Kidney (tissue), 13 donors: ENCODE measurements at regions not wholly inside any gene's neighbourhood (a gene's known extent, or its start where the extent isn't known, plus 50 kb on each side); places are given as distances from the start of the nearest gene placed in this dataset.

ENCODE experiments used
- DNase-seq, 5 donors: peaks; one replicate each; pipeline ENCODE4 v3.0.0-alpha.2; 2013 to 2020
- FAIRE-seq: peaks from 2 replicates; lab custom pipeline; 2012; peaks lifted over from hg19 to GRCh38; lab: Jason Lieb, UNC
- H3K27ac ChIP-seq, 2 donors: one replicate each; pipeline ENCODE4 v1.7.0; 2013; ENCODE audit warnings: low read depth in 2 of 2, low read length in 2 of 2, inconsistent platforms in 1 of 2
- H3K27me3 ChIP-seq: one replicate; pipeline ENCODE4 v1.7.1; 2013; ENCODE audit warnings: low read length, inconsistent platforms; ENCODE audit not compliant: control insufficient read depth, insufficient read depth
- H3K36me3 ChIP-seq, 3 donors: one replicate each; pipeline versions ENCODE4 v1.7.0 to v1.7.1; 2013; ENCODE audit warnings: low read length in 3 of 3, control low read depth in 1 of 3, inconsistent platforms in 1 of 3; ENCODE audit not compliant: insufficient read depth in 3 of 3, control insufficient read depth in 2 of 3
- H3K4me1 ChIP-seq, 3 donors: one replicate each; pipeline versions ENCODE4 v1.7.0 to v1.7.1; 2013; ENCODE audit warnings: low read length in 3 of 3, inconsistent platforms in 1 of 3, low read depth in 1 of 3; ENCODE audit not compliant: control insufficient read depth in 2 of 3, insufficient read depth in 2 of 3
- H3K4me3 ChIP-seq, 3 donors: one replicate each; pipeline versions ENCODE4 v1.7.0 to v1.8.1; 2013; ENCODE audit warnings: low read length in 3 of 3, control low read depth in 1 of 3, inconsistent platforms in 1 of 3
- H3K9ac ChIP-seq, 3 donors: one replicate each; pipeline versions ENCODE4 v1.7.0 to v1.7.1; 2013; ENCODE audit warnings: low read length in 3 of 3, control low read depth in 1 of 3, inconsistent platforms in 1 of 3
- H3K9me3 ChIP-seq, 3 donors: one replicate each; pipeline versions ENCODE4 v1.7.0 to v1.7.1; 2013; ENCODE audit warnings: low read length in 3 of 3, control low read depth in 1 of 3, inconsistent platforms in 1 of 3; ENCODE audit not compliant: control insufficient read depth in 2 of 3, insufficient read depth in 1 of 3
- intact Hi-C: fragments of 100-400 bp; cut with DNase I; formaldehyde crosslinking; loops from one replicate; pipeline ENCODE4 v1.11.1; 2022
- TF ChIP-seq, protein P1 (sequence below): IDR thresholded peaks from 3 replicates; pipeline ENCODE4 v1.5.1; 2012; ENCODE audit warnings: mild to moderate bottlenecking, moderate library complexity, borderline replicate concordance; ENCODE audit not compliant: insufficient read depth; ENCODE audit errors: extremely low read depth
- donor health status: control.
- donor health status: control.
- donor health status: control.
- donor health status: control.
- donor health status: control.
- donor health status: DM: yes; HTN: yes; CAD: no.
- donor health status: Normal renal cell carcinoma (clear cell type).

DNA sequence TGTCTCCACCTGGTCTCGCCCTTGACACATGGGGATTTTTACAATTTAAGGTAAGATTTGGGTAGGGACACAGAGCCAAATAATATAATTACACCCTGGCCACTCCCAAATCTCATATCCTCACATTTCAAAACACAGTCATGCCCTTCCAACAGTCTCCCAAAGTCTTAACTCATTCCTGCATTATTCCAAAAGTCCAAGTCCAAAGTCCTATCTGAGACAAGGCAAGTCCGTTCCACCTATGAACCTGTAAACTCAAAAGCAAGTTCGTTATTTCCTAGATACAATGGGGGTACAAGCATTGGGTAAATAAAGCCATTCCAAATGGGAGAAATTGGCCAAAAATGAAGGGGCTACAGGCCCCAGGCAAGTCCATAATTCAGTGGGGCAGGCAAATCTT lies 380.8 kb downstream of the CXXC4 start:
- H3K9me3 ChIP-seq, result no peaks in the 10 kb centered on the region
- no peaks in the 10 kb centered on the region for H3K27me3 ChIP-seq
- H3K36me3 ChIP-seq, result no peaks in the 10 kb centered on the region
- intact Hi-C loops, result no loop called here
- no peak overlapping the region for H3K4me3 ChIP-seq
- TF ChIP-seq, protein P1, sequence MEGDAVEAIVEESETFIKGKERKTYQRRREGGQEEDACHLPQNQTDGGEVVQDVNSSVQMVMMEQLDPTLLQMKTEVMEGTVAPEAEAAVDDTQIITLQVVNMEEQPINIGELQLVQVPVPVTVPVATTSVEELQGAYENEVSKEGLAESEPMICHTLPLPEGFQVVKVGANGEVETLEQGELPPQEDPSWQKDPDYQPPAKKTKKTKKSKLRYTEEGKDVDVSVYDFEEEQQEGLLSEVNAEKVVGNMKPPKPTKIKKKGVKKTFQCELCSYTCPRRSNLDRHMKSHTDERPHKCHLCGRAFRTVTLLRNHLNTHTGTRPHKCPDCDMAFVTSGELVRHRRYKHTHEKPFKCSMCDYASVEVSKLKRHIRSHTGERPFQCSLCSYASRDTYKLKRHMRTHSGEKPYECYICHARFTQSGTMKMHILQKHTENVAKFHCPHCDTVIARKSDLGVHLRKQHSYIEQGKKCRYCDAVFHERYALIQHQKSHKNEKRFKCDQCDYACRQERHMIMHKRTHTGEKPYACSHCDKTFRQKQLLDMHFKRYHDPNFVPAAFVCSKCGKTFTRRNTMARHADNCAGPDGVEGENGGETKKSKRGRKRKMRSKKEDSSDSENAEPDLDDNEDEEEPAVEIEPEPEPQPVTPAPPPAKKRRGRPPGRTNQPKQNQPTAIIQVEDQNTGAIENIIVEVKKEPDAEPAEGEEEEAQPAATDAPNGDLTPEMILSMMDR, result no peak
- FAIRE-seq, result no peak
- H3K9ac ChIP-seq, result no peak overlapping the region
- no peaks in the 10 kb centered on the region for H3K4me1 ChIP-seq
- no peak overlapping the region for H3K27ac ChIP-seq
- no peak for DNase-seq

DNA sequence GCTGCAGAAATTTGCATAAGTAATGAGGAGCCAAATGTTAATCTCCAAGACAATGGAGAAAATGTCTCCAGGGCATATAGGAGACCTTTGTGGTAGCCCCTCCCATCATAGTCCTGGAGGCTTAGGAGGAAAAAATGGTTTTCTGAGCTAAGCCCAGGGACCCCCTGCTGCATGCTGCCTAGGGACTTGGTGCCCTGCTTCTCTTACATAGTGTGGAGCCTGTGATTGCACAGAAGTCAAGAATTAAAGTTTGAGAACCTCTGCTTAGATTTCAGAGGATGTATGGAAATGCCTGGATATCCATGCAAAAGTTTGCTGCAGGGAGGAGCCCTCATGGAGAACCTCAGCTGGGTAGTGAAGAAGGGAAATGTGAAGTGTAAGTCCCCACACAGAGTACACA lies 379.4 kb upstream of the TACR3 start:
- Histone ChIP-seq H3K9me3 (peaks cover 0 to 10% (median 7%) of the 10 kb centered on the region in 3 donors), H3K27me3 (no peaks in the 10 kb centered on the region), H3K36me3 (no peaks in the 10 kb centered on the region), H3K9ac (no peak overlapping the region), H3K27ac (no peak overlapping the region), H3K4me3 (no peak overlapping the region), H3K4me1 (no peaks in the 10 kb centered on the region)
- FAIRE-seq, result no peak
- TF ChIP-seq, protein P1, result no peak
- intact Hi-C loops, result no loop called here
- DNase-seq, result no peak

DNA sequence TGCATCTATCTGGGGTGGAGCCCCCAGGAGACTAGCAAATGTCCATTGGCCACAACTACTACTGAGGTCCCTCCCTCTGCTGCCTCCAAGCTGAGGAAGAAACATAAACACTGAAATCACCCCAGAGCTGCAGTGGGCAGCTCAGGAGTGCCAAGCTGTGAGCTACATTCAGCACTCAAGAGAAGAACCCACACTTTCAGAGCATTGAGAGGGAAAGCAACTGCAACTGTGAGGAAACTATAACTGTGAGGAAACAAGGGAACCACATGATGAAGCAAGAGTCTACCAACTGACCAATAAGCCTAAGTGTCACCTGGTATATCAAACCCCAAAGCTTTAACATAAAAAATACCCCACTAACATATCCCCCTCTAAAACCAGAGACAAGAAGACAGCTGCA lies 373.5 kb upstream of the TACR3 start:
- H3K4me1 ChIP-seq, result no peaks in the 10 kb centered on the region
- TF ChIP-seq, protein P1, result no peak
- H3K9ac ChIP-seq, result no peak overlapping the region
- H3K36me3 ChIP-seq, result no peaks in the 10 kb centered on the region
- no peak overlapping the region for H3K27ac ChIP-seq
- FAIRE-seq (no peak), DNase-seq (no peak)
- H3K27me3 ChIP-seq, result no peaks in the 10 kb centered on the region
- intact Hi-C loops, result no loop called here
- peaks cover 0 to 10% (median 6%) of the 10 kb centered on the region in 3 donors for H3K9me3 ChIP-seq
- H3K4me3 ChIP-seq, result no peak overlapping the region

DNA sequence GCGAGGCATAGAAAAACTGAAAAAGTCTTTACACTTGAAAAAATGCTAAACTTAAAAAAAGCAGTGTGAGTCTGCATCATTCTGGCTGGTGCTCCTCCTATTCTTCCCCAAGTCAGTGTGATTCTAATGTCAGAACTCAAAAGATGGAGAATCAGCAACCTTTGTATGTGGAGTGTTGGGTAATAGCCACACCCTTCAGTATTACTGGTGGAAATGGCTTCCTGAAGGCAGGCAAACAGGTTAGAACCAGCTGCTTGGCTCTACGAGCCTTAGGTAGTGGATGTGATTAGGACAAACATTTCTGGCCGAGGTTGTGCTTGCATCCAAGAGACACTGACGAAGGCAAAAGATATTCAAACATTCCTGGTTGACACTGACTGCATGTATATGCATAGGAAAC lies 353.4 kb upstream of the TACR3 start:
- H3K9me3 ChIP-seq, result no peaks in the 10 kb centered on the region
- intact Hi-C loops, result no loop called here
- H3K36me3 ChIP-seq, result no peaks in the 10 kb centered on the region
- H3K27me3 ChIP-seq, result no peaks in the 10 kb centered on the region
- TF ChIP-seq, protein P1, result no peak
- H3K27ac ChIP-seq, result no peak overlapping the region
- no peak for DNase-seq
- no peak overlapping the region for H3K9ac ChIP-seq
- FAIRE-seq, result no peak
- no peaks in the 10 kb centered on the region for H3K4me1 ChIP-seq
- H3K4me3 ChIP-seq, result no peak overlapping the region
